Body of pancreas (tissue), 4 donors: ENCODE measurements at regions not wholly inside any gene's neighbourhood (a gene's known extent, or its start where the extent isn't known, plus 50 kb on each side); places are given as distances from the start of the nearest gene placed in this dataset.

Source experiments
- CTCF ChIP-seq, 7 experiments: fragments of 450-650 bp in 4 of 7; fragments of 200-600 bp in 3 of 7; sonication (generic) in 3 of 7; IDR thresholded peaks; one replicate each; pipeline ENCODE4 v1.5.1; 2016 to 2019; ENCODE audit warnings: antibody characterized with exemption in 7 of 7
- POLR2A ChIP-seq, 3 donors: fragments of 450-650 bp; IDR thresholded peaks; one replicate each; pipeline ENCODE4 v1.6.1; 2016; ENCODE audit warnings: antibody characterized with exemption in 3 of 3, mild to moderate bottlenecking in 2 of 3

GRCh38 chr22:48345631-48346030 is 1482.0 kb downstream of the BRD1 start:
- no peak for TF ChIP-seq POLR2A (IDR thresholded peaks at IDR 0.05)
- no peak for TF ChIP-seq CTCF (IDR thresholded peaks at IDR 0.05)
